Fibroblast of skin of scalp (primary cell): ENCODE measurements at regions not wholly inside any gene's neighbourhood (a gene's known extent, or its start where the extent isn't known, plus 50 kb on each side); places are given as distances from the start of the nearest gene placed in this dataset.
A peak's percentile ranks its signal among the peaks of the same experiment; 100 is the strongest.

Experiments used
- DNase-seq: peaks from one replicate; pipeline ENCODE4 v3.0.0-alpha.2; 2013

DNA sequence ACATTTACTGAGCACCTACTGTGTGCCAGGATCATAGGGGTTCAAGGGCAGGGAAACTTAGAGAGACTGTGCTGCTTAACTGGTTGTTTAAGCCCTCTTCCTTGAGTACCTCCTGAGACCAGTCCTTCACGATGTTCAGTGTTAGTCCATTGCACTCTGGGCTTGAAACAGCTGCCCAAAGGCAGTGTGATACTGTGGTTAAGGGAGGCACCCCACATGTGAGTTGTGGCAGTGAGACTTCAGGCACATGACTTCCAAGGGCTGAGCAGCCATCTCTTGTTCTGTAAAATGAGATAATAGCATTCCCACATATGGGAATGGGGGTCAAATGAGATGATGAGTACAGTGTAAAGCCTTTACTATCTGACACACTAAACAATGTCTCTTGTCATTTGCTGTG, 75.1 kb downstream of the LINGO1 start:
- no peak for DNase-seq

DNA sequence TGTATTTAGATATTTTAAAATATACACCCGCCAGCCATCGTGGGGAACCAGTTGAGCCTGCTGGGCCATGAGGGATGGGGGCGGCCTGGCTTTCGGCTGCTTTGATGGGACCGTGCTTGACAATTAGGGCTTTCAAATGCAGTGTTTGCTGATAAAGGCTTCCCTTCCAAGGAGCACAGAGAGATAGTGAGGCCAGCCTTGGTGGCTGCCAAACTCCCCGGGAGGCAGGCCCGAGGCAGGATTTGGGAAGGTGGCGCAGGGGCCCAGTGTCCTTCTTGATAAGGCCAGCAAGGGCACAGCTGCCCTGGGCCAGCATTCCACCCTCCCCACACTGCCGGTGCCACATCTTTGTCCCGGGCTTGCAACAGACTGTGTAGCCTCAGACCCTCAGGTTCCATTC, 75.6 kb downstream of the LINGO1 start:
- no peak for DNase-seq

DNA sequence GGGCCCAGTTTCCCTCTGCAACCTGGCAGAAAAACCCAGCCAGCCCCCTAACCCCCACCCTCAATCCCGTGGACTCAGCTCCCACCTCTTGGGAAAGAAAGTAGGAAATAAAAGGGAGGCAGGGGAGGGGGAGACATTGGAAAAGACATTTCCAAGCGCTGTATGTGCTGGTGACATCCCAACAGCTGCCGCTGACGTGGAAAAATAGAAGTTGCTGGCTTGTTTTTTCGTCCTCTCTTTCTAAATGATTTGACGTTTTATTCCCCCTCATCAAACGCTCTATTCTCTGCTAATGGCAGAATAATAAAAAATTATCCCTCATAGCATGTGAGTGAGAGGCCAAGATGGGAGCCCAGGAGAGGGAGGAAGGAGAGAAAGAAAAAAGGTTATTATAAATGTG, 76.1 kb downstream of the LINGO1 start:
- no peak for DNase-seq

DNA sequence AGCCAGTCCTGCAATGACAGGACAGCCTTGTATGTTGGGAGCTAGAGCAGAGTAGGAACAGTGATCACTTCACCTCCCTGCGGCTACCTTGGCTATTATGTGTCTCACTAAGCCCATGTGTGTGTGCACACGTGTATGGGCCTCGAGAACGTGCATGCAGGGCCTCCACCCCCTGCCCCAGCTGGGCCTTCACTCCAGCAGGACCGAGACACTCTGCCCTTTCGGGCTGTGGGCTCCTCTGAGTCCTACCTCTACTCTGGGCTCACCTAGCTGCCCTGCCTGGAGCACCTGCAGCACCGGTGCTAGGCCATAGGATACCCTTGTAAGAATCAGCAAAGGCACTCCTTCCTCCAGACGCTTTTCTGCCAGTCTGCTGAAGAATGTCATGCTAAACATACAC, 77.5 kb downstream of the LINGO1 start:
- DNase-seq = no peak

DNA sequence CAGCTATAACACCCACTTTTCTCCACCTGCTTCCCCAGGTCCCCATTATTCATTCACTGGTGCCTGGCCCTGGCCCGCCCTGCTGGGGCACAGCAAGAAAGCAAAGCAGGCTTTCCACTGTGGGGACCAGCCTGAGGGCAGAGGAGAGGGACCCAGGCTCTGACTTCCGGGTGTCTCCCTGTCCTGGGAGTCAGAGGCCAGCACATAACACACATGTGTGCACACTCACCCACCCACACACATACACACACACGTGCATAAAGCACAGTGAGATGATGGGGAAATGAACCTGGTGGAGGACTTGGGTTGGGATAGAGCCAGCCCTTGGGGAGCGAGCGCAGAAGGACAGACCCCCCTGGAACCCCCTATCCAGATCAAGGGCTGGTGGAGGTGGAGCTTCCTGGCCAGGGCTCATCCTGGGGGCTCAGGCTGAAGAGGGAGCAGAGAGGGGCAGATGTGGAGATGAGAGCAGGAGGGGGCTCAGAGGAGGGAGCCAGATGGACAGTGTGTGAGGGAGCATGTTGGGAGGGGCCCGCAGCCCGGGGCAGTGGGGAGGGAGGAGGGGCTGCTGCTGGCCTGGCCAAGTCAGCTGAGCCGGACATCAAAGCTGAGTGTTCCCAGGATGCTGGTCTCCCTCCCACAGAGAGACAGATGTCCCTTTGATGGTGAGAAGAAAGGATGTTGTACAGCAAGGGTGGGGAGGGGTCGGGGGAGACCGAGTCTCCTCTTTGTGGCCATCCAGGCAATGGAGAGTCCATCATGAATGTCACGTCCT, 78.2 kb downstream of the LINGO1 start:
- DNase-seq = no peak

DNA sequence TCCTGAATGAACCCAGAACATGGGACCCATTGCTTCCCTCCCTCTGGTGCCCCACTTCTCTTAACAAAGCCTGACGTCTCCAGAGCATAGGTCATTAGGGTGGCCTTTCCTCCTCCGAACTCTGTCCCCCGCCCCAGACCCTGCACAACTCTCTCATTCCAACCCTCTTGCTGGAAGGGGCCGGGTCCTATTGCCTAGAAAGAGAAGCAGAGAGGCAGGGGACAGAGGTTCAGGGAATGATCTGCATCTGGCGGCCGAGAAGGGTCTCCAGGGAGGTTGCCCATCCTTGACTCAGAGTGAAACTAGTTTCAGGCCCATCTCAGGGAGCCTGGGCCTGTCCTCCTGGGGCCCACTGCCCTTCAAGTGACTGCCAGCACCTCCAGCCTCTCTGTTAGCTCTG, 79.0 kb downstream of the LINGO1 start:
- DNase-seq = no peak

DNA sequence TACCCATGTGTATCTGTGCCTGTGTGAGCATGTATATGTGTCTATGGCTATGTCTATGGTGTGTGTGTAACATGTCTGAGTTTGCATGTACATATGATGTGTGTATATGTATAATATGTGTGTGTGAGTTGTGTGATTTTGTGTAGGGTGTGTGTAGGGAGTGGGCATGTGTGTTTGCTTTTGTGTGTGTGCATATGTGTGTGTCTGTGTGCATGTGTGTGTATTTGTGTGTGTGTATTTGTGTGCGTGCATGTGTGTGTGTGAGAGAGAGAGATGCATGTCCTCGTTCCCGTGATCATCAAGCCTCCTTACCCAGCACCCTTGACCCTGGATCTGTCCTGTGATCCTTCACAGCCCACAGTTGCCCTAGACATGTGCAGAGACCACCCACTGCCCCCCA, 79.5 kb downstream of the LINGO1 start:
- DNase-seq = no peak

DNA sequence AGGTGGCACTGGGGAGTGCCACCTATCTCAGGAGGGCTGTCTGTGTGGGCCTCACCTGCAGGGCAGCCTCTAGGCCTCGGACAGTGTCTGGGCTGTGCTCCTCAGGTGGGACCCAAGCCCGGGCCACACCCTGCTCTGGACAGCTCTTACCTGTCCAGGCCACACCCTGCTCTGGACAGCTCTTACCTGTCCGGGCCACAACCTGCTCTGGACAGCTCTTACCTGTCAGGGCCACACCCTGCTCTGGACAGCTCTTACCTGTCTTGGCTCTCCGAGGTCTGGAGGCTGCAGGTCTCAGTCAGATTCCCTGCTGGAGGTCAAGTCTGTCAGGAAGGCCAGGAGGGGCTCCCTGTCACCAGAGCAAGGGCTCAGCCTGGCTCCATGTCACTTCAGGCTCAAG, 80.6 kb downstream of the LINGO1 start:
- no peak for DNase-seq

DNA sequence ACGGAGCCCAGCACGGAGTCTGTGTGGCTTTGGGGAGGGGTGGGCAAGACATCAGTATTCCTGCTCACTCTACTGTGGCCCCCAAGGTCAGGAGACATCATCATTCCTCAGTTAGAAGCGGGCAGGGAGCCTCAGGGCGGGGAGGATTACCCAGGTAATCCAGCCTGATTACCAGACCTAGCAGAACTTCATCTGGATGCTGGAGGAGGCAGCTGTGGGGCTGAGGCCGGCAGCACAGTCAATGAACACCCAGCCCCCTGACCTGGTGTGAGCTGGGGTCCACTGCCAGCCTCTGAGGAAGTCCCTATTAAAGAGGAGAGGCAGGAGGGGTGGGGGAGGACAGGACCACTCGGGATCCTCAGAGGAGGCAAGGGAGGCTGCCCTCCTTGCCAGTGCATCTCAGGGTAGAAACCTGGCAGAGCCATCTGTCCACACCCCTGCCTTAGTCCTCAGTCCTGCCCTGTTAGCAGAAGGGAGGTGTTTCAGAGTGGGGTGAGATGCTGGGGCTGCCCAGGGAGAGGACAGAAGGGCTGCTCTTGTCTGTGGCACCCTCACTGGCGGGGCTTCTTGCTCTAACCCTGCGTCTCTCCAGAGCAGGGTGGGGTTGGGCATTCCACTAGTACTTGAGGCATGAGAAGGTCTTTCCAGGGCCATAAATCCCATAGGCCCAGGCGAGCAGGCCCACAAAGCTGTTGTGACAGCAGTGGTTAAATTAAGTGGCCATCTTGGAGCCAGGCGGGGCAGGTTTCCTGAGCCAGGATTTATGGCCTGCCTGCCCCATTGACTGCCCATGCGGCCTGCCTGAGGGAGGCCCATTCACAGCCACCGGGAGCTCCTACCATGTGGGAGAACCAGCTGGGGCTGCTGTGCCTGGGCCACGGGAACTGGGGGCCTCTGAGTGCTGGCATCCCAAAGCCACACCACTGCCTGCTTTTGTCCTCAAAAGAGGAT, 82.1 kb downstream of the LINGO1 start:
- peak; percentile 56 for DNase-seq

DNA sequence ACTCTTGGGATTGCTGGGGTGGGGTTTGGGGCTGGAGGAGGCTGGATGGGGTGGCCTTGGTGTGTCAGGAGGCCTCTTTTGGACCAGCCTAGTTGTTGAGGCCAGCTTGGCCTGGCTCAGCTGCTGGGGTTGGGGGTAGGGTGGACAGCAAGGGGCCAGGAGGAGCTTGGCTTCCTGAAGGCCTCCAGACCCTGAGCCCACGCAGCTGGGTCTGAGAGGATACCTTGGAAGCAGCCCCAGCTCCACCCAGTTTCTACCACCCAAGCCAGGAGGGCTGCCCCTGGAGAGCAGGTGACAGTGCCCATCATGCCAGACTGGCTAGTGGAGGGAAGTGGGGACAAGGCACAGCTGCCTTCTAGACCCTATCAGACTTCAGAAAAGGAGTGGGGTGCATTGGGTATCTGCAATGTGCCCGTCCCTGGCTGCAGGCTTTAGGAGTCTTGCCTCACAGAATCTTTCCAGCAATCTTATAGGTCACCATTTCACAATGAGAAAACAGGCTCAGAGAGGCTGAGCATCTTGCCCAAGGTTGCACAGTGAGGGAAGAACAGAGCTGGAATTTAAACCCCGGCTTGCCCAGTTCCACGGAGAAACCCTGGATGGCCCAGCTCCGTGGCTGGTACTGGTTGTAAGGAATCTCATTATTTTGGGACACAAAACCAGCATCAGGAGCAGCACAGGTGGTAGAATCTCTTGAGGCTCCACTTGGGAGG, 83.0 kb downstream of the LINGO1 start:
- DNase-seq = no peak

DNA sequence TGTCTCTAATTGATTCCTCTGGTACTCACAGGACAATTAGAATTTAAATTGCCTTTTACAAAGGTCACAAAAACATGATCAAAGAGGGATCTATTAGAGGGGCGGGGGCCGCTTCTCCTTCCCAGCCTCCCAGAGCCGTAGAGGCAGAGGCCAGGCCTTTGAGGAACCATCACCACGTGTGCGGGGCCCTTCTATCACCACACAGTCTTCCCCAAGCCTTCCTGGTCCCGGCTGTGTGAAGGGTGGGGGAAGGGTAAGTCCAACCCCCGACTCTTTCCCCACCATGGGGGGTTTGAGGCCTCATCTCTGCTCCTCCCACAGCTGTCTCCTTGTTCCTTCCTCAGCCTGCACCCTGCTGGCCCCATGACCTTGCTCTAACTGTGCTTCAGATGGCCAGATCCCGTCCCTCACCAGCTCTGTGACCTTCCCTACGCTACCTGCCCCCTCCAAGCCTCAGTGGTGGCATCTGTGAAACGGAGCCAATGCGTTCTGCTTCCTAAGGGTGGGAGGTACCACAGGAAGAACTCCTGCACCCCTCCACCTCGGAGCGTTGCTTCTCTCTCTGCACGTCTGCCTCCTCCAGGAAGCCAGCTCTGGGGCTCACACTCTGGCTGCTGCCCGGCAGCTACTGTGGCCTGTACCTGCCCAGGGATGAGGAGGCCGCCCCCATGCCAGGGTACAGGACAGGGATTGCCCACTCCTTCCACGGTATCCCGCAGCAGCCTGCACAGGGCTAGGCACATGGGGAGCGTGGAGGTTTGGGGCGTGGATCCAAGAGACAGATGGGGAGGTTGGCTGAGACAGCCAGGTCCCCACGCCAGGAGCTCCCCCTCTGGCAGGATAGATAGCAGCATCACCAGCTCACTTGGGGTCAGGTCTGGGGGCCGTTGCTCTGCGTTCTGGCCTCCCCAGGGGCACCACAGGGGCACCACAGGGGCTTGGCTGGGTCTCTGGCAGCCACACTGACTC, 83.8 kb downstream of the LINGO1 start:
- no peak for DNase-seq

DNA sequence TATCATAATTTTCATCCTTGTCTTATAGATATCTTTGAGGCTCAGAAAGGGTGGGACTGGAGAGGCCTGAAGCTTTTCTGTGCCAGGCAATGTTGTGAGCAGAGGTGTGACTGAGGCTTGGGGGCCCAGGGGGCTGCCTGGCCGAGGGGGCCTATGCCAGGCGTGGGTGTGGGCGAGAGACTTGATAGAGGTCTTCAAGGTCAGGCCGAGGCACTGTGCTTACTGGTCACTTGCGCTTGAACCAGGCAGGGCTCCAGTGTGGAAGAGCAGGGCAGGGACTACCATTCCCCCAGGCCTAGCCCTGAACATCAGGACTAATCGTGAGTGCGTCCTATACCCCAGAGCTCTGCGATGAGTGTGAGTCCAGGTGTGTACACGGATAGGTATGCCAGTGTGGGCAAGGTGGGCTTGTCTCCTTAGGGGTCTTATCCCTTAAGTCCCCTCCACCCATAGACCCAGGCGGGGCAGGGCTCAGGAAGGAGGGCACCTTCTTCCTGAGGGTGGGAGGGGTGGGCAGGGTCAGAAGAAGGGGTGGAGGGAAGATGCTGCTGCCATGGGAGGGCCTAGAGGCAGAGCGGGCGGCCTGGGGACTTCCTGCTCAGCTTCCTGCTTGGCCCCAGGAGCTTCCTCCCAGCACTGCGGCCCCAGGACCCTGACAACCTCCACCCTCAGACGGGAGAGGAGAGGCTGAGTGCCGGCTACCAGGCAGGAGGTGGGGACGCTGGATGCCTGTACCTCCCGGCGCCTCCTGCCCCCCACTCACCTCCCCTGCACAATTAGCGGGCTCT, 84.7 kb downstream of the LINGO1 start:
- no peak for DNase-seq

DNA sequence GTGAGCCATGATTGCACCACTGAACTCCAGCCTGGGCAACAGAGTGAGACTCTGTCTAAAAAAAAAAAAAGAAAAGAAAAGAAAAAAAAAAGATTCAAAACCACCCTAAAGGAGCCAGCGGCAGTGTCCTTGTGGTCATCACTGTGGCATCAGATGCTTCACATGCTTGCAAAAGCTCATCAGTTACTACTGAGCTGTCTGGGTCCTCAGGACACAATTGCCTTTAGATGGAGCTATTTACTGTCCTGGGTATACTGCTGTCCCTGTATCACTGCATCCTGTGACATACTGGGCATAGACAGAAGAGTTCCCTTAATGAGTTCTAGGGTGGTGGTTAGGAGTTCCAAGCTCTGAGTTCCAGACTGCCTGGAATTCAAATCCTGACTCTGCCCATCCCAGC, 85.8 kb downstream of the LINGO1 start:
- DNase-seq = peak; percentile 9

DNA sequence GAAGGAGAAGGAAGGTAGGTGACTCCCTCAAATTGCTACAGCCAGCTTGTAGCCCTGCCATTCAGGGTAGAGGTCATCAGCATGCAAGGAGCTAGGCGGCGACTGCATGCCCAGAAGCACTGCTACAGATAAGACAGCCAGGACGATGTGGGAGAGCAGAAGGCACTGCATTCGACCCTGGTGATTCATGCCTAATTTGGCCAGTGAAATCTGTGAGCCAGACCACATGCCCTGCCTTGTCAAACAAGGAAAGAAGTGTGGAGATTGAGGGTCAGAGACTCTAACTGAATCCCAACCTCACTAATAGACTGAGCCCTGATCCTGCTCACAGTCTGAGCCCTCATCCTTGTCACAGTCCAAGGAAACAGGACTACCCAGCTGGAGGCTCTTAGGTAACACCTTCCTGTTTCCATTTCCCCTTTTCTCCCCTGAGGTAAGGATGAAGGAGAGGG, 86.6 kb downstream of the LINGO1 start:
- peak; percentile 81 for DNase-seq

DNA sequence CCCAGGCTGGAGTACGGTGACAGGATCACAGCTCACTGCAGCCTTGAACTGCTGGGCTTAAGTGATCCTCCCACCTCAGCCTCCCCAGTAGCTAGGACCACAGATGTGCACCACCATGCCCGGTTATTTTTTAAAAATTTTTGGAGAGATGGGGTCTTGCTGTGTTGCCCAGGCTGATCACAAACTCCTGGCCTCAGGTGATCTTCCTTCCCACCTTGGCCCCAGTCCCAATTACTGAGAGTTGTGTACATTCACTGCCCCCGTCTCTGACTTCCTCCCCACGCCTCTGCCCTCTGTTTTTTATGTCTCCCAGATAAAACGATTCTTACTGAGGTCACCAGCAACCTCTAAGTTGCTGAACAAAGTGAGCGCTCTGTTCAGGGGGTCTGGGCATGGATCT, 87.7 kb downstream of the LINGO1 start:
- DNase-seq = no peak

DNA sequence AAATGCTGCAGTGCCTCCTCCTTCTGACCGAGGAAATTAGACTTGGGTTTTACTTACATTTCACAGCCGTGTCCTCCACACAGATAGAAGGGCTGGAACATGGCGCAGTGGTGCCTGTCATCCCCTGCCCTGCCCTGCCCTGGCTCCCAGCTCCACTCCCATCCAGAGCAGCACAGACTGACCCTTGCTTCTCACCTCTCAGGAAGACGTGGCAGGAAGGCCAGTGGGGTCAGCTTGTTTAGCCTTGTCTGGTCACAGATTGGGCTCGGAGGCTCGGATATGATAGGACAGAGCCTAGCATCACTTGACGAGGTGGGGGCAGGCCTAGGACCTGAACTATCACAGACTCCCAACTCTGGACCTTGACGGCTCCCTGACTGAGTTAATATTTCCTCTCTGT, 88.5 kb downstream of the LINGO1 start:
- DNase-seq = no peak

DNA sequence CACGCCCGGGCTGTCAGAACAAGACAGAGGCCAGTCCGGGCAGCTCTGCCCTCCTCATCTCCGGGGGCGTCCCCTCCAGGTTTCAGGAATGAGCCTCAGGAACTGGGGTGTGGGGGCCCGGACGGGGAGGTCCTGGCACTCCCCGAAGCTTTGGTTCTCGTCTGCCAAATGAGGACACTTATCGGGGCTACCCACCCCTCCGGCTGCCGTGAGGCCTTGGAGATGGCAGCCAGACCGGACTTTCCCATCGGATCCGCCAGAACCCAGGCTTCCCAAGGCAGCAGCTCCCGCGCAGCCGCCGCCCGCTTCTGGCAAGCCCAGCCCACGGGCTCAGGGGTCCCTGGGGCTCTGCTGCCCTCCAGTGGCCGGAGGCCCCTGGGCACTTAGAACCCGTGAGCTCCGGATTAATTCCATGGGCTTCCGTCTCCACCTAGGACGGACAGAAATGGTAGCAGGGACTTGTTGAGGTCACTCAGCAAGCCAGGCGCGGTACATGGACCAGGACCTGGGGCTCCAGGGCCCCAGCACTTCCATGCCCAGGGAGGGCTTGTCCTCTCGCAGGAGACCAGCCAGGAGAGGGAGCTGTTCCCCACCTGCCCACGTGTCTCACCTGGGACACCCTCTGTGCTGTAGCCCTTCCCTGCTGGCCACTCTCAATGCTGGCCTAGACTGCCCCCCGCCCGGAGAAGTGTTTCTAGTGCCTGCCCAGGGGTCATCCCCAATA, 89.4 kb downstream of the LINGO1 start:
- peak; percentile 86 for DNase-seq

DNA sequence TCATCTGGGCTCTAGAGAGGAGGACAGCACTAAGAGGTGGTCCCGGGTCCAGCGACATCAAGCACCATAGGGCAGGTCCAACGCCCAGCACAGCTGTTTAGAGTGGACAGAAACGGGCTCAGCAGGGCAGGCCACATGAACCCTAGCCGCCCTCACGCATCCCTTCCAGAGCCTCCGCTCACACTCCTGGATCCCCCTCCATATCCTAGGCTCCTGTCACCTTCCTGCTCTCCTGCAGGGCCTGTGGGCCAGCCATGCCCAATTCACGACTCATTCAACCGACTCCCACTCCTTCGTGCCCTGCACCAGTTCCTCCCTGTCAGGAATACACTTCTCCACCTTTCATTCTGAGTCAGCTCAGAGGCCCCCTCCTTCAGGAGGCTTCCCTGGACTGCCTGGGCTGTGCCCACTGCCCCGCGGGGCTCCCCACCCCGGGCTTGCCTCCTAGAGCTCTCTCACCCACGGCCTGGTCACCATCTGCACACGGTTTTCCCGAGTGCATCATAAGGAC, 90.2 kb downstream of the LINGO1 start:
- DNase-seq = peak; percentile 52

DNA sequence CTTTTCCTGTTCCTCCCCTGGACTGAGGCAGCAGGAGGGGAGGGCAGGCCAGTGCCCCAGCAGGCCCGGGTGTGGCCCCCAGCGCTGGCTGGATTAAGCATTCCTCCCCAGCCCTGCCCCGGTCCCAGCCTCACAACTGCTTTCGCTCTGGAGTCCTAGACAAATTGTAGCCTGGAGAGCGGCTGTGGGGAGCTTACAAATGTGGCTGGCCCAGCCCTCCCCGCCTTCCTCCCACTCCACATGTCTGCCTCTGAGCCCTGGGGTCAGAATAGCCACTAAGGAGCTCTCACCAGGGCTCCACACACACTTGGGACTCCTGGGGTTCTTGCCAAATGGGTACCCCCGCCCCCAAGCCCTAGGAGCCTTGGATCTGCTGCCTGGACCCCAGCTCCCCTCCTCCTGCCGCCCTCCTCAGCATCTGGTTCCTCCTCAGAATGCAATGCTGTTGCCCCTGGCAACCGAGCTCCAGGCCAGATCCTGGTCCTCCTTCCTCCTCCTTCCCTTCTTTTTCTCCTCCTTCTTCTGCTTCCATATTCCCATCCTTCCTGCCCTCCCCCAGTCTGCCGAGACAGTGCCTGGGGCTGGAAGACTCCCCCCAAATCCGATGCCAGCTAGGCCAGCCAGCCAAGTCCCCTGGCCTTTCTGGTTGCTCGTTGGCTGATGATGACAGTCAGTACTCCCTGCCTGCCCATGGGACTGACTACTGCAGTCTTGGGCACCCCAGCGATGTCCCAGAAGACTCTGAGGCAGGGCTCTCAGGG, 91.1 kb downstream of the LINGO1 start:
- DNase-seq = peak; percentile 62
